ENCODE measurements at regions not wholly inside any gene's neighbourhood (a gene's known extent, or its start where the extent isn't known, plus 50 kb on each side); places are given as distances from the start of the nearest gene placed in this dataset.

- H3K27ac ChIP-seq (ENCODE audit: low read depth, low read length) = no peak overlapping the region
- TF ChIP-seq EZH2phosphoT487 (IDR thresholded peaks at IDR 0.05; ENCODE audit: borderline replicate concordance, low read length) (no peak), CTCF (IDR thresholded peaks at IDR 0.05; ENCODE audit: low read depth, low read length, poor library complexity, severe bottlenecking) (no peak)
- no peak overlapping the region for H3K4me2 ChIP-seq (ENCODE audit: low read length)
- no peaks in the 10 kb centered on the region for H3K9me2 ChIP-seq (replicated peaks; ENCODE audit: control insufficient read depth, low read length)
- H4K20me1 ChIP-seq (ENCODE audit: control insufficient read depth, insufficient read depth, low read depth, low read length) = no peaks in the 10 kb centered on the region
- H3K9me3 ChIP-seq (ENCODE audit: control insufficient read depth, insufficient read depth, low read length) = no peaks in the 10 kb centered on the region
- no peaks in the 10 kb centered on the region for H3F3A ChIP-seq (ENCODE audit: control insufficient read depth, insufficient read depth)
- H3K4me3 ChIP-seq (ENCODE audit: low read length) = no peak overlapping the region
- no peaks in the 10 kb centered on the region for H3K27me3 ChIP-seq (ENCODE audit: control insufficient read depth, low read length)
- no peaks in the 10 kb centered on the region for H3K36me3 ChIP-seq (ENCODE audit: control insufficient read depth, low read length)
- H3K4me1 ChIP-seq (ENCODE audit: control insufficient read depth, low read length) = no peaks in the 10 kb centered on the region
- H3K79me2 ChIP-seq (ENCODE audit: control insufficient read depth, low read length) = no peaks in the 10 kb centered on the region
Observed at GRCh38 chr9:129505270-129505902, 115.5 kb downstream of the C9orf50 start.

- H3K4me1 ChIP-seq (ENCODE audit: control insufficient read depth, low read length) = no peaks in the 10 kb centered on the region
- H3K9me3 ChIP-seq (ENCODE audit: control insufficient read depth, insufficient read depth, low read length) = no peaks in the 10 kb centered on the region
- no peaks in the 10 kb centered on the region for H4K20me1 ChIP-seq (ENCODE audit: control insufficient read depth, insufficient read depth, low read depth, low read length)
- H3K27ac ChIP-seq (ENCODE audit: low read depth, low read length) = no peak overlapping the region
- TF ChIP-seq EZH2phosphoT487 (IDR thresholded peaks at IDR 0.05; ENCODE audit: borderline replicate concordance, low read length) = no peak
- no peak for TF ChIP-seq CTCF (IDR thresholded peaks at IDR 0.05; ENCODE audit: low read depth, low read length, poor library complexity, severe bottlenecking)
- no peak overlapping the region for H3K4me3 ChIP-seq (ENCODE audit: low read length)
- H3K27me3 ChIP-seq (ENCODE audit: control insufficient read depth, low read length) = no peaks in the 10 kb centered on the region
- no peaks in the 10 kb centered on the region for H3K36me3 ChIP-seq (ENCODE audit: control insufficient read depth, low read length)
- H3K9me2 ChIP-seq (replicated peaks; ENCODE audit: control insufficient read depth, low read length) = no peaks in the 10 kb centered on the region
- H3K4me2 ChIP-seq (ENCODE audit: low read length) = no peak overlapping the region
- no peaks in the 10 kb centered on the region for H3K79me2 ChIP-seq (ENCODE audit: control insufficient read depth, low read length)
- no peaks in the 10 kb centered on the region for H3F3A ChIP-seq (ENCODE audit: control insufficient read depth, insufficient read depth)
Observed at GRCh38 chr9:129504404-129504803, 116.5 kb downstream of the C9orf50 start.

- no peaks in the 10 kb centered on the region for H3K4me1 ChIP-seq (ENCODE audit: control insufficient read depth, low read length)
- no peaks in the 10 kb centered on the region for H3K9me3 ChIP-seq (ENCODE audit: control insufficient read depth, insufficient read depth, low read length)
- no peak overlapping the region for H3K4me2 ChIP-seq (ENCODE audit: low read length)
- peaks cover 2% of the 10 kb centered on the region; the same call in 1 of the 2 replicates for H3K27me3 ChIP-seq (ENCODE audit: control insufficient read depth, low read length)
- H3F3A ChIP-seq (ENCODE audit: control insufficient read depth, insufficient read depth) = no peaks in the 10 kb centered on the region
- no peak overlapping the region for H3K27ac ChIP-seq (ENCODE audit: low read depth, low read length)
- H3K4me3 ChIP-seq (ENCODE audit: low read length) = no peak overlapping the region
- no peaks in the 10 kb centered on the region for H3K36me3 ChIP-seq (ENCODE audit: control insufficient read depth, low read length)
- no peaks in the 10 kb centered on the region for H4K20me1 ChIP-seq (ENCODE audit: control insufficient read depth, insufficient read depth, low read depth, low read length)
- no peak for TF ChIP-seq EZH2phosphoT487 (IDR thresholded peaks at IDR 0.05; ENCODE audit: borderline replicate concordance, low read length)
- TF ChIP-seq CTCF (IDR thresholded peaks at IDR 0.05; ENCODE audit: low read depth, low read length, poor library complexity, severe bottlenecking) = no peak
- H3K79me2 ChIP-seq (ENCODE audit: control insufficient read depth, low read length) = no peaks in the 10 kb centered on the region
- no peaks in the 10 kb centered on the region for H3K9me2 ChIP-seq (replicated peaks; ENCODE audit: control insufficient read depth, low read length)
Observed at GRCh38 chr9:129501771-129502319, 119.1 kb downstream of the C9orf50 start.

All from DOHH2 (cell line).